Esophagus squamous epithelium (tissue), 5 donors: ENCODE measurements at regions not wholly inside any gene's neighbourhood (a gene's known extent, or its start where the extent isn't known, plus 50 kb on each side); places are given as distances from the start of the nearest gene placed in this dataset.

Experiments used
- DNase-seq: peaks from one replicate; lab custom pipeline; 2025; lab: John Stamatoyannopoulos, UW
- H3K27ac ChIP-seq, 4 donors: fragments of 200-600 bp; sonication (generic); one replicate each; pipeline ENCODE4 v1.5.1; 2016 to 2019; ENCODE audit warnings: mild to moderate bottlenecking in 1 of 4
- H3K27me3 ChIP-seq, 4 donors: fragments of 200-600 bp; sonication (generic); 1 replicate in 3 of 4; 2 replicates in 1 of 4; pipeline versions ENCODE4 v1.5.1 to v1.6.0; 2017 to 2021; ENCODE audit warnings: antibody characterized with exemption in 1 of 4
- H3K36me3 ChIP-seq, 3 donors: fragments of 200-600 bp; sonication (generic); one replicate each; pipeline ENCODE4 v1.5.1; 2016 to 2019
- H3K4me1 ChIP-seq, 3 donors: fragments of 200-600 bp; sonication (generic); one replicate each; pipeline ENCODE4 v1.5.1; 2017 to 2019
- H3K4me3 ChIP-seq, 4 donors: fragments of 200-600 bp; sonication (generic); 1 replicate in 3 of 4; 2 replicates in 1 of 4; pipeline ENCODE4 v1.5.1; 2016 to 2019; ENCODE audit warnings: mild to moderate bottlenecking in 2 of 4, moderate library complexity in 1 of 4
- H3K9me3 ChIP-seq, 3 donors: fragments of 200-600 bp; sonication (generic); one replicate each; pipeline ENCODE4 v1.5.1; 2016 to 2019
- CTCF ChIP-seq, 6 experiments: fragments of 450-650 bp in 4 of 6; fragments of 200-600 bp in 2 of 6; sonication (generic) in 2 of 6; IDR thresholded peaks; one replicate each; pipeline ENCODE4 v1.5.1; 2016 to 2019; ENCODE audit warnings: antibody characterized with exemption in 6 of 6, mild to moderate bottlenecking in 4 of 6, moderate library complexity in 4 of 6
- POLR2A ChIP-seq, 4 donors: fragments of 450-650 bp; IDR thresholded peaks; one replicate each; pipeline ENCODE4 v1.6.1; 2017; ENCODE audit warnings: antibody characterized with exemption in 4 of 4, mild to moderate bottlenecking in 4 of 4, moderate library complexity in 3 of 4
- WGBS, 2 donors: methylation state at CpG; one replicate each; pipeline ENCODE4 v1.1.5; 2018; 5-methylcytosine and 5-hydroxymethylcytosine counted together
- intact Hi-C: fragments of 100-400 bp; cut with DNase I; formaldehyde crosslinking; loops from one replicate; pipeline ENCODE4 v1.15.0; 2022
- donor health status: DM: yes; HTN: yes; CAD: no.

DNA sequence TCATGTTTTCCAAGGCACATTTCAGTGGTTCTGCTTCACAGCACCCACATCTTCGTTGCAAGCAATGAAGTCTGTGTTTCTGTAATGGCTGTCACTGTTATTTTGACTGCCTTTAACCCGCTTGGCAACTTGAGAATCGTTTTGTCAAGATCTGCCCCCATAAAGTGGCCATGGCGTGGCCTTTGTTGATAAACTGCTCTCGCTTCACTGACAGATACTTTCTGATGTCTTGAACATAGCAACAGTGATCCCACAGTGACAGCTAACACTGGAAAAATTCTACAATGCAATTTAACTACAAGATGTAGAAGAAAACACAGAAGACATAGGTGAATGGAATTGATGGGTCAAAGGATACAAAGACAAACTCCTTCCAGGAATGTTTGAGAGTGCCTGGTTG, 184.2 kb downstream of the KLHL28 start:
- TF ChIP-seq CTCF (IDR thresholded peaks at IDR 0.05) (no peak), POLR2A (IDR thresholded peaks at IDR 0.05) (no peak)
- no peaks in the 10 kb centered on the region for H3K9me3 ChIP-seq
- 68 to 71% methylated on average over 5 of the region's 5 CpGs for WGBS, 2 donors
- no peaks in the 10 kb centered on the region for H3K36me3 ChIP-seq
- no peaks in the 10 kb centered on the region for H3K4me1 ChIP-seq
- no peaks in the 10 kb centered on the region for H3K27me3 ChIP-seq
- intact Hi-C loops, result no loop called here
- DNase-seq, result no peak
- no peak overlapping the region for H3K4me3 ChIP-seq
- H3K27ac ChIP-seq, result no peak overlapping the region

- intact Hi-C loops, result no loop called here
- no peaks in the 10 kb centered on the region for H3K27me3 ChIP-seq
These were observed 186.5 kb downstream of the KLHL28 start for GRCh38 chr14:44775248-44775647.

GRCh38 chr14:44774396-44774795, 187.4 kb downstream of the KLHL28 start:
- no peak for DNase-seq
- H3K4me3 ChIP-seq, result no peak overlapping the region
- H3K9me3 ChIP-seq, result no peaks in the 10 kb centered on the region
- TF ChIP-seq CTCF (IDR thresholded peaks at IDR 0.05) (no peak), POLR2A (IDR thresholded peaks at IDR 0.05) (no peak)
- H3K27me3 ChIP-seq, result no peaks in the 10 kb centered on the region
- 38 to 52% methylated on average over 2 of the region's 2 CpGs for WGBS, 2 donors
- H3K27ac ChIP-seq, result no peak overlapping the region
- no peaks in the 10 kb centered on the region for H3K36me3 ChIP-seq
- no peaks in the 10 kb centered on the region for H3K4me1 ChIP-seq
- intact Hi-C loops, result no loop called here

More at GRCh38 chr14:44775248-44775647, 186.5 kb downstream of the KLHL28 start:
- no peak for DNase-seq
- H3K36me3 ChIP-seq, result no peaks in the 10 kb centered on the region
- TF ChIP-seq CTCF (IDR thresholded peaks at IDR 0.05) (no peak), POLR2A (IDR thresholded peaks at IDR 0.05) (no peak)
- H3K27ac ChIP-seq, result no peak overlapping the region
- no peaks in the 10 kb centered on the region for H3K9me3 ChIP-seq
- no peak overlapping the region for H3K4me3 ChIP-seq
- 76 to 88% methylated on average over 1 to 3 of the region's 3 CpGs for WGBS, 2 donors
- no peaks in the 10 kb centered on the region for H3K4me1 ChIP-seq

- Histone ChIP-seq H3K27me3 (no peaks in the 10 kb centered on the region), H3K36me3 (no peaks in the 10 kb centered on the region), H3K4me3 (no peak overlapping the region), H3K4me1 (no peaks in the 10 kb centered on the region), H3K9me3 (no peaks in the 10 kb centered on the region), H3K27ac (no peak overlapping the region)
- WGBS, 2 donors, result 57 to 74% methylated on average over 1 of the region's 1 CpG
- intact Hi-C loops, result no loop called here
- TF ChIP-seq POLR2A (IDR thresholded peaks at IDR 0.05) (no peak), CTCF (IDR thresholded peaks at IDR 0.05) (no peak)
- DNase-seq, result no peak
These were observed 190.3 kb downstream of the KLHL28 start for GRCh38 chr14:44771496-44771895.

- Histone ChIP-seq H3K4me1 (no peaks in the 10 kb centered on the region), H3K27me3 (no peaks in the 10 kb centered on the region), H3K4me3 (no peak overlapping the region), H3K36me3 (no peaks in the 10 kb centered on the region), H3K9me3 (no peaks in the 10 kb centered on the region), H3K27ac (no peak overlapping the region)
- TF ChIP-seq POLR2A (IDR thresholded peaks at IDR 0.05) (no peak), CTCF (IDR thresholded peaks at IDR 0.05) (no peak)
- DNase-seq, result no peak
- WGBS, 2 donors, result 69 to 76% methylated on average over 3 of the region's 3 CpGs
- intact Hi-C loops, result no loop called here
These were observed 191.5 kb downstream of the KLHL28 start for GRCh38 chr14:44770201-44770600.
